ENCODE measurements at regions not wholly inside any gene's neighbourhood (a gene's known extent, or its start where the extent isn't known, plus 50 kb on each side); places are given as distances from the start of the nearest gene placed in this dataset.

- TF ChIP-seq ARID4B (CRISPR knock-in tag; IDR thresholded peaks at IDR 0.05; ENCODE audit: borderline replicate concordance) (no peak), EMX1 (CRISPR knock-in tag; IDR thresholded peaks at IDR 0.05) (no peak), ZNF121 (CRISPR knock-in tag; IDR thresholded peaks at IDR 0.05) (no peak), TCF7 (CRISPR knock-in tag; IDR thresholded peaks at IDR 0.05; ENCODE audit: low read depth) (no peak), AR (CRISPR knock-in tag; IDR thresholded peaks at IDR 0.05) (no peak), ZNF263 (CRISPR knock-in tag; IDR thresholded peaks at IDR 0.05; ENCODE audit: low read depth) (no peak), KAT7 (CRISPR knock-in tag; IDR thresholded peaks at IDR 0.05; ENCODE audit: borderline replicate concordance) (no peak)
These were observed 1157.9 kb upstream of the ADGRL3 start (continued) for GRCh38 chr4:60042231-60042652.

GRCh38 chr4:60042941-60043340 lies 1157.2 kb upstream of the ADGRL3 start:
- Mint-ChIP-seq H3K4me3 (no peak overlapping the region), H3K27ac (no peak overlapping the region), H3K36me3 (peaks cover 7% of the 10 kb centered on the region), H3K9me3 (peaks cover 31% of the 10 kb centered on the region), H3K4me1 (no peaks in the 10 kb centered on the region), H3K27me3 (ENCODE audit: low read depth) (no peaks in the 10 kb centered on the region)
- ChIA-PET POLR2A (no interaction called here), CTCF (no interaction called here)
- DNase-seq (ENCODE audit: low spot score) (no peak), ATAC-seq (no peak)
- no peak for TF ChIP-seq ATF3 (CRISPR knock-in tag; conservative IDR thresholded peaks at IDR 0.05)

GRCh38 chr4:60078984-60079383 lies 1121.1 kb upstream of the ADGRL3 start:
- DNase-seq (ENCODE audit: low spot score): no peak
- no peak for TF ChIP-seq ZNF219 (CRISPR knock-in tag; IDR thresholded peaks at IDR 0.05; ENCODE audit: borderline replicate concordance)
- TF ChIP-seq TCF7 (CRISPR knock-in tag; IDR thresholded peaks at IDR 0.05; ENCODE audit: low read depth): no peak
- Mint-ChIP-seq H3K9me3 (peaks cover 24% of the 10 kb centered on the region), H3K27ac (no peak overlapping the region), H3K36me3 (peaks cover 16% of the 10 kb centered on the region), H3K4me3 (no peak overlapping the region), H3K27me3 (ENCODE audit: low read depth) (no peaks in the 10 kb centered on the region; the same call in none of the 2 replicates), H3K4me1 (peaks cover 10% of the 10 kb centered on the region)
- CTCF ChIA-PET: no interaction called here
- POLR2A ChIA-PET: no interaction called here
- ATAC-seq: no peak

GRCh38 chr4:60081839-60082238 lies 1118.3 kb upstream of the ADGRL3 start:
- POLR2A ChIA-PET: no interaction called here
- no peak for ATAC-seq
- no peak for TF ChIP-seq ZNF532 (CRISPR knock-in tag; IDR thresholded peaks at IDR 0.05; ENCODE audit: borderline replicate concordance)
- no peak for TF ChIP-seq ELF4 (CRISPR knock-in tag; IDR thresholded peaks at IDR 0.05; ENCODE audit: low read depth)
- TF ChIP-seq EMX1 (CRISPR knock-in tag; IDR thresholded peaks at IDR 0.05): no peak
- TF ChIP-seq IRF1 (CRISPR knock-in tag; IDR thresholded peaks at IDR 0.05): no peak
- no peak for TF ChIP-seq MYBL2 (CRISPR knock-in tag; IDR thresholded peaks at IDR 0.05)
- TF ChIP-seq NR3C1 (CRISPR knock-in tag; conservative IDR thresholded peaks at IDR 0.05; ENCODE audit: low read depth): no peak
- no peak overlapping the region for H3K4me3 Mint-ChIP-seq
- CTCF ChIA-PET: no interaction called here
- peaks cover 36% of the 10 kb centered on the region for H3K9me3 Mint-ChIP-seq
- H3K27ac Mint-ChIP-seq: no peak overlapping the region
- peaks cover 10% of the 10 kb centered on the region for H3K4me1 Mint-ChIP-seq
- DNase-seq (ENCODE audit: low spot score): no peak
- no peaks in the 10 kb centered on the region; the same call in none of the 2 replicates for H3K27me3 Mint-ChIP-seq (ENCODE audit: low read depth)
- peaks cover 16% of the 10 kb centered on the region for H3K36me3 Mint-ChIP-seq

Data from WTC11 (cell line).